ENCODE measurements at regions not wholly inside any gene's neighbourhood (a gene's known extent, or its start where the extent isn't known, plus 50 kb on each side); places are given as distances from the start of the nearest gene placed in this dataset.

DNA sequence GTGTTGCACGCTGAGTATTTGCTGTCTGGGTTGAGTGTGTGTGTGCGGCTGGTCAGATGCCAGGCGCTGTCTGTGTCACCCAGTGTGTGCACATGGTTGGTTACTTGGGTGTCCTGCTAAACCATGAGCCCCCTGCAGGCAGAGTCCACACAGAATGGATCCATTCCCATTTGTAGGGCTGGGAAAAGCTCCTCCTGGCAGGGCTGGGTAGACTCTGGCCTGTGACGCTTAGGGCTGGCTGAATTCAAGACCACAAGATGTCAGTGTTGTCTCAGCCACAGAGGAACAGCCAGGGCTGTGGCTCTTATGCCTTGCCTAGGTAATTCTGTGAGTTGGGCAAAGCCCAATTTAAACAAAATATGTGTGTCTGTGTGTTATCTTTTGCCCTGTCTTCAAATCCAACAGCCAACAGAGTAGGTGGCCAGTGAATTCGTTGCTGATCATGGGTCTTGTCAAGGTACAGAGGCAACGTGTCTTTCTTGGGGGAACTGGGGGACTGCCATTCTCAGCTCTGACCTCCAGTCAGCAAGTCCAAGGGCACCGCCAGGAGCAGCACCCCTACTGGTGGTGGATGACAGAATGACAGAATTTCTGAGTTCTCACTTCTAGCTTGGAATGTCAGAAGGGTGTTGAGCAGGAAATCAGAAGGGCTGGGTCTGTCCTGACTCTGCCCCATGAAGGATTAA, 285.1 kb downstream of the CCSER2 start:
- Histone ChIP-seq H2BK5ac (ENCODE audit: low read depth, low read length, poor library complexity, severe bottlenecking) (no peak overlapping the region), H2BK20ac (ENCODE audit: low read depth, low read length) (no peak overlapping the region), H2BK15ac (ENCODE audit: low read depth, low read length) (no peak overlapping the region), H3K9me1 (ENCODE audit: insufficient read depth, low read length) (no peaks in the 10 kb centered on the region), H3K4me2 (ENCODE audit: low read depth, low read length) (no peak overlapping the region), H3K4me3 (ENCODE audit: insufficient read depth, low read depth, low read length) (no peak overlapping the region), H3K56ac (ENCODE audit: extremely low read depth, insufficient read depth, low read length) (no peak overlapping the region), H4K20me1 (ENCODE audit: insufficient read depth, low read length) (no peaks in the 10 kb centered on the region), H3K23ac (ENCODE audit: low read depth, low read length) (no peak overlapping the region), H3K18ac (ENCODE audit: low read depth, low read length) (no peak overlapping the region), H3K36me3 (ENCODE audit: control insufficient read depth, insufficient read depth, low read length) (no peaks in the 10 kb centered on the region), H3K9ac (ENCODE audit: low read depth, low read length) (no peak overlapping the region), H3K4ac (ENCODE audit: low read depth, low read length) (no peak overlapping the region), H4K5ac (ENCODE audit: low read depth, low read length) (no peak overlapping the region), H3K4me1 (ENCODE audit: control insufficient read depth, insufficient read depth, low read length) (no peaks in the 10 kb centered on the region), H2BK120ac (ENCODE audit: low read depth, low read length) (no peak overlapping the region), H3K27me3 (ENCODE audit: control insufficient read depth, insufficient read depth, low read length) (no peaks in the 10 kb centered on the region), H3K14ac (replicated peaks; ENCODE audit: low read depth, low read length) (no peak overlapping the region), H2AK5ac (ENCODE audit: low read depth, low read length) (no peak overlapping the region), H4K91ac (ENCODE audit: insufficient read depth, low read depth, low read length) (no peak overlapping the region), H3K9me3 (ENCODE audit: control insufficient read depth, insufficient read depth, low read length) (no peaks in the 10 kb centered on the region), H2AFZ (replicated peaks; ENCODE audit: low read length, poor library complexity) (no peak overlapping the region), H2AK9ac (replicated peaks; ENCODE audit: low read depth, low read length, poor library complexity) (no peak overlapping the region), H3K27ac (ENCODE audit: insufficient read depth, low read length) (no peak overlapping the region), H4K8ac (ENCODE audit: low read depth in 2 of 2, low read length in 2 of 2) (no peak overlapping the region), H3K79me1 (ENCODE audit: low read depth in 1 of 2, low read length in 2 of 2) (no peaks in the 10 kb centered on the region)
- no peak; the same call in 1 of the 2 replicates for ATAC-seq (ENCODE audit: low read depth)
- WGBS, 2 experiments (ENCODE audit: extremely low coverage in 2 of 2, insufficient read length in 1 of 2) = no CpG with 5 or more reads among the region's 7 CpGs
- TF ChIP-seq RAD21 (IDR thresholded peaks at IDR 0.05; ENCODE audit: low read length) = peak; percentile 40
- no peak for TF ChIP-seq NFE2L2 (IDR thresholded peaks at IDR 0.05; ENCODE audit: low read depth, low read length)
- TF ChIP-seq, protein P1, sequence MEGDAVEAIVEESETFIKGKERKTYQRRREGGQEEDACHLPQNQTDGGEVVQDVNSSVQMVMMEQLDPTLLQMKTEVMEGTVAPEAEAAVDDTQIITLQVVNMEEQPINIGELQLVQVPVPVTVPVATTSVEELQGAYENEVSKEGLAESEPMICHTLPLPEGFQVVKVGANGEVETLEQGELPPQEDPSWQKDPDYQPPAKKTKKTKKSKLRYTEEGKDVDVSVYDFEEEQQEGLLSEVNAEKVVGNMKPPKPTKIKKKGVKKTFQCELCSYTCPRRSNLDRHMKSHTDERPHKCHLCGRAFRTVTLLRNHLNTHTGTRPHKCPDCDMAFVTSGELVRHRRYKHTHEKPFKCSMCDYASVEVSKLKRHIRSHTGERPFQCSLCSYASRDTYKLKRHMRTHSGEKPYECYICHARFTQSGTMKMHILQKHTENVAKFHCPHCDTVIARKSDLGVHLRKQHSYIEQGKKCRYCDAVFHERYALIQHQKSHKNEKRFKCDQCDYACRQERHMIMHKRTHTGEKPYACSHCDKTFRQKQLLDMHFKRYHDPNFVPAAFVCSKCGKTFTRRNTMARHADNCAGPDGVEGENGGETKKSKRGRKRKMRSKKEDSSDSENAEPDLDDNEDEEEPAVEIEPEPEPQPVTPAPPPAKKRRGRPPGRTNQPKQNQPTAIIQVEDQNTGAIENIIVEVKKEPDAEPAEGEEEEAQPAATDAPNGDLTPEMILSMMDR (conservative IDR thresholded peaks at IDR 0.05; ENCODE audit: low read depth, low read length) = peak; percentile 30; the same call in 1 of the 2 replicates
- TF ChIP-seq SMC3 (IDR thresholded peaks at IDR 0.05; ENCODE audit: low read depth, low read length) = no peak
- intact Hi-C loops (cut with micrococcal nuclease) (loop anchor here (2.0 kb wide), 1 partner anchor 1763 kb away; no protein-coding TSS in a partner anchor), in situ Hi-C loops (cut with MboI; ENCODE audit: low sequenced_read_pairs) (no loop called here), dilution Hi-C loops (cut with HindIII; ENCODE audit: low sequenced_read_pairs, unreplicated experiment) (no loop called here)
- no peak for DNase-seq
- ChIA-PET CTCF (no interaction called here), POLR2A (ENCODE audit: unreplicated experiment) (no interaction called here)
- no TSS peak for BruUV-seq (replicated peaks)
